HG03469 (cell line): ENCODE measurements at regions not wholly inside any gene's neighbourhood (a gene's known extent, or its start where the extent isn't known, plus 50 kb on each side); places are given as distances from the start of the nearest gene placed in this dataset.
"Not testable (repeated sequence)": the region's sequence is repeated elsewhere in the genome, so short reads cannot be mapped to it uniquely, and the experiment has no call there.

Source experiments
- ATAC-seq: cut with Tn5 transposase; IDR thresholded peaks from one replicate; pipeline ENCODE4 v1.9.1; 2021; ENCODE audit warnings: mild to moderate bottlenecking, moderate library complexity, moderate number of reproducible peaks; ENCODE audit not compliant: unreplicated experiment

- ATAC-seq: no peak
These were observed 972.5 kb downstream of the MRPL39 start for GRCh38 chr21:24634749-24635148.

GRCh38 chr21:24628536-24628935, 978.7 kb downstream of the MRPL39 start:
- no peak for ATAC-seq

GRCh38 chr21:24628046-24628445, 979.2 kb downstream of the MRPL39 start:
- ATAC-seq: no peak

- ATAC-seq: no peak
These were observed 989.5 kb downstream of the MRPL39 start for GRCh38 chr21:24617819-24618218.

GRCh38 chr21:24594082-24594481, 1013.2 kb downstream of the MRPL39 start:
- no peak for ATAC-seq

GRCh38 chr21:24590261-24590660, 1017.0 kb downstream of the MRPL39 start:
- ATAC-seq: no peak

GRCh38 chr21:24583473-24583872, 1023.8 kb downstream of the MRPL39 start:
- ATAC-seq: no peak

- ATAC-seq: no peak
These were observed 1030.0 kb downstream of the MRPL39 start for GRCh38 chr21:24577301-24577700.

GRCh38 chr21:24561291-24561690, 1046.0 kb downstream of the MRPL39 start:
- ATAC-seq: no peak

- ATAC-seq: no peak
These were observed 1054.8 kb downstream of the MRPL39 start for GRCh38 chr21:24552491-24552890.

GRCh38 chr21:24545807-24546361, 1061.4 kb downstream of the MRPL39 start:
- ATAC-seq: no peak

- ATAC-seq: no peak
These were observed 1093.1 kb downstream of the MRPL39 start for GRCh38 chr21:24514081-24514733.

GRCh38 chr21:24509131-24509530, 1098.2 kb downstream of the MRPL39 start:
- ATAC-seq: no peak

GRCh38 chr21:24486973-24487372, 1120.3 kb downstream of the MRPL39 start:
- no peak for ATAC-seq

- not testable (repeated sequence) for ATAC-seq
These were observed 1123.9 kb downstream of the MRPL39 start for GRCh38 chr21:24483361-24483760.

- ATAC-seq: no peak
These were observed 1136.4 kb downstream of the MRPL39 start for GRCh38 chr21:24470852-24471251.

GRCh38 chr21:24456358-24456757, 1150.9 kb downstream of the MRPL39 start:
- ATAC-seq: no peak

- no peak for ATAC-seq
These were observed 1157.2 kb downstream of the MRPL39 start for GRCh38 chr21:24450119-24450518.

- ATAC-seq: no peak
These were observed 1161.8 kb downstream of the MRPL39 start for GRCh38 chr21:24445517-24445916.

- no peak for ATAC-seq
These were observed 1162.5 kb downstream of the MRPL39 start for GRCh38 chr21:24444736-24445135.

- ATAC-seq: no peak
These were observed 1171.0 kb downstream of the MRPL39 start for GRCh38 chr21:24436236-24436635.

GRCh38 chr21:24428591-24429199, 1178.6 kb downstream of the MRPL39 start:
- ATAC-seq: peak; percentile 71
